AG04449 (cell line): ENCODE measurements at regions not wholly inside any gene's neighbourhood (a gene's known extent, or its start where the extent isn't known, plus 50 kb on each side); places are given as distances from the start of the nearest gene placed in this dataset.
A peak's percentile ranks its signal among the peaks of the same experiment; 100 is the strongest.

Source experiments
- CTCF ChIA-PET: fragments of 350-600 bp; formaldehyde crosslinking; extraction: SDS; loops from one replicate; lab custom pipeline; 2021; ENCODE audit warnings: antibody characterized with exemption; lab: Yijun Ruan, JAX
- POLR2A ChIA-PET: fragments of 400-600, 350-600 bp; formaldehyde crosslinking; extraction: SDS; loops from one replicate; lab custom pipeline; 2020; ENCODE audit warnings: antibody characterized with exemption, inconsistent platforms; lab: Yijun Ruan, JAX
- DNase-seq: peaks from one replicate; pipeline ENCODE4 v3.0.0-alpha.2; 2010; ENCODE audit warnings: low read depth, low spot score
- H3K4me3 ChIP-seq: 2 replicates; pipeline ENCODE4 v1.5.1; 2011; ENCODE audit warnings: low read depth, mild to moderate bottlenecking, control low read depth, low read length
- TF ChIP-seq, protein P1 (sequence below): IDR thresholded peaks from one replicate; pipeline ENCODE4 v1.5.1; 2011; ENCODE audit warnings: mild to moderate bottlenecking, moderate library complexity, low read length, control low read depth, inconsistent platforms; ENCODE audit not compliant: insufficient read depth; ENCODE audit errors: missing control alignments

DNA sequence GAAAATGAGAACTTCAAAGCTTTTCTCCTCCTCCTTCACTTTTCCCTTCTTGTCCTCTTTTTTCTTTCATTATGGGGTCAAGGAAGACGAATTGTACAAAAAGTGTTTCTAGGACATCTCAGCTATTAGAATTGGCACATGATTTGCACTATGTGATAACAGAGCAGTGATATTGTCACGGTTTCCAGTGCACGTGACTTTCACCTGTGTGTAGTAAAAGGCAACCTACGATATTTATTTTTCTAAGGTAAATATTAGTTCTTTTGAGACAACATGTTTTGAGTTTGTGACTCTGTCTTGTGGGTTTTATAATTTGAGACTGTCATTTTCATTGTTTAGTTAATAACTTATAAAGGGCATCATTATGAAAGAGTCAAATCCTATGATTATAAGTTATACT, 213.1 kb downstream of the PSAT1 start:
- H3K4me3 ChIP-seq = no peak overlapping the region
- CTCF ChIA-PET = no interaction called here
- DNase-seq = no peak
- TF ChIP-seq, protein P1, sequence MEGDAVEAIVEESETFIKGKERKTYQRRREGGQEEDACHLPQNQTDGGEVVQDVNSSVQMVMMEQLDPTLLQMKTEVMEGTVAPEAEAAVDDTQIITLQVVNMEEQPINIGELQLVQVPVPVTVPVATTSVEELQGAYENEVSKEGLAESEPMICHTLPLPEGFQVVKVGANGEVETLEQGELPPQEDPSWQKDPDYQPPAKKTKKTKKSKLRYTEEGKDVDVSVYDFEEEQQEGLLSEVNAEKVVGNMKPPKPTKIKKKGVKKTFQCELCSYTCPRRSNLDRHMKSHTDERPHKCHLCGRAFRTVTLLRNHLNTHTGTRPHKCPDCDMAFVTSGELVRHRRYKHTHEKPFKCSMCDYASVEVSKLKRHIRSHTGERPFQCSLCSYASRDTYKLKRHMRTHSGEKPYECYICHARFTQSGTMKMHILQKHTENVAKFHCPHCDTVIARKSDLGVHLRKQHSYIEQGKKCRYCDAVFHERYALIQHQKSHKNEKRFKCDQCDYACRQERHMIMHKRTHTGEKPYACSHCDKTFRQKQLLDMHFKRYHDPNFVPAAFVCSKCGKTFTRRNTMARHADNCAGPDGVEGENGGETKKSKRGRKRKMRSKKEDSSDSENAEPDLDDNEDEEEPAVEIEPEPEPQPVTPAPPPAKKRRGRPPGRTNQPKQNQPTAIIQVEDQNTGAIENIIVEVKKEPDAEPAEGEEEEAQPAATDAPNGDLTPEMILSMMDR = no peak
- POLR2A ChIA-PET = no interaction called here

DNA sequence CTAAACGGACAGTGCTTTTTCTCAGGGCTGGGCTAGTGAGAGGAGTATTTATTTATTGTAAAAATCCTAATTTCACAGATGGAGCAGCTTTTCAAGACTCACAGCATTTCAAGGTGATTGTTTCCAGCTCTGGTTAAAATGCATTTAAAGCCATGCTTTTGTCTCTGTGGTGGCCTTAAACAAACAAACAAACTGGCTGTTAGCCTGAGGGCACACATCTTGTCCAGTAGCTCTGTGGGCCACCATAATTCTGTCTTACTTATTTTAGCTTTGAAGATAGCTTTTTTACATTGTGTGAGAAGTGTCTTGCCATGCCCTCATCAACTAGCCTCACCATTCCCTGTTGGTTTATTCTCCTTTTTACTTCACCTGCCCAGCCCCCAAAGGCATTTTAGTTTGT, 218.2 kb downstream of the PSAT1 start:
- ChIA-PET POLR2A (no interaction called here), CTCF (no interaction called here)
- DNase-seq = no peak
- TF ChIP-seq, protein P1 = no peak
- no peak overlapping the region for H3K4me3 ChIP-seq

DNA sequence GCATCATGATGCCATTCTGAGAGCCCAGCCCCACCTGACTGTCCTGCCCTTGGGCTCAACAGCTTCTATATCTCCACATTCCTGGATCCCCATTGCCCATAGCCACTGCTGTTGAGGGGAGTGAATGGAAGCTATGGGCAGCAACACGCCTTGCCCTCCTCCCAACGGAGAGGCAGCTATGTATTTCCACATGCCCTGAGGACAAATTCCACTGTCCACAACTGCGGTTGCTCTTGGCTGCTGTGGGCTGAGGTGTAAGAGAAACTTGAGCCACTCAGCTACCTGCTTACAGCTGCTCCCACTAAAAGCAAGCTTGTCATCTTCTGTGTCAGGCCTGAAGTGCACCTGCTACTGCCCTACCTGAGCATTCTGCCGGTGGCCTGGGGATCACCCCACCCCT, 222.9 kb downstream of the PSAT1 start:
- POLR2A ChIA-PET = no interaction called here
- H3K4me3 ChIP-seq = no peak overlapping the region
- TF ChIP-seq, protein P1 = no peak
- CTCF ChIA-PET = no interaction called here
- DNase-seq = no peak

DNA sequence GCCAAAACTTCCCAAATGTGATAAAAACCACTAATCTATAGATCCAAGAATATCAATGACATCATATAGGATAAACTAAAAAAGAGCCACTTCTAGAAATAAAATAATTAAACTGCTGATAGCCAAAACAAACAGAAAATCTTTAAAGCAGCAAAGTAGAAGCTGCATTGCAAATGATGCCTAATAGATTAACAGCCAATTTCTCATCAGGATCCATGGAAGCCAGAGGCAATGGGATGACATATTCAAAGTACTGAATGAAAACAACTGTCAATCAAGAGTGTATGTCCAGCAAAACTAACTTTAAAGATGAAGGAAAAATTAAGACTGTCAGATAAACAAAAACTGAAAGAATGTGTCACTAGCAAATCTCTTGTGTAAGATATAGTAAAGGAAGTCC, 224.8 kb downstream of the PSAT1 start:
- POLR2A ChIA-PET = no interaction called here
- CTCF ChIA-PET = no interaction called here
- DNase-seq = no peak
- no peak overlapping the region for H3K4me3 ChIP-seq
- TF ChIP-seq, protein P1 = no peak

DNA sequence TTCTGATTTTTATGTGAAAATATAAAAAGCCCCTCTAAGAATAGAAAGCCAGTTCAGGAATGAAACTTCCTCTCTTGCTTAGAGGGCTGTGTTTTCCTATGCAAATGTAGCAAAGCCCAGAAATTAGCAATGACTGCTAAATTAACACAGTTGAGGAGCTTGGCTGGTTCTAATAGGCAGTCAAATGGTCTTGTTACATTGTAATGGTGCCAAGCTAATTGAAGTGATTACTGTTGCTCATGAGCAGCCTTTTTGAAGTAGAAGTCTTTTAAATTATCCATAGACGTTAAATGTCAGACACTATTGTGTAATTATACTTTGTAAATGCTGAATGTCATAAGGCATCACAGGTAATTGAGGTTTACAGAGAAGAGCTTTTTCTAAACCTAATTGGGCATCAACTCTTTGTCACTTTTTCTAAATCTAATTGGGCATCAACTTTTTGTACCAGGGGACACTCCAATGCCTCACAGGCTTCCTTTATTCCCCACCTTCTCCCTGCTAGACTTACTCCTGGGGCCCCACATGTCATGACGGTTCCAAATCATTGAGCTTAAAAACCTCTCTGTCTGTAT, 229.1 kb downstream of the PSAT1 start:
- no peak for DNase-seq
- TF ChIP-seq, protein P1 = no peak
- no peak overlapping the region for H3K4me3 ChIP-seq
- POLR2A ChIA-PET = no interaction called here
- CTCF ChIA-PET = interaction anchor here (0.8 kb wide), 1 partner anchor 35 kb away, joined by 4 read pairs; no protein-coding TSS in a partner anchor

DNA sequence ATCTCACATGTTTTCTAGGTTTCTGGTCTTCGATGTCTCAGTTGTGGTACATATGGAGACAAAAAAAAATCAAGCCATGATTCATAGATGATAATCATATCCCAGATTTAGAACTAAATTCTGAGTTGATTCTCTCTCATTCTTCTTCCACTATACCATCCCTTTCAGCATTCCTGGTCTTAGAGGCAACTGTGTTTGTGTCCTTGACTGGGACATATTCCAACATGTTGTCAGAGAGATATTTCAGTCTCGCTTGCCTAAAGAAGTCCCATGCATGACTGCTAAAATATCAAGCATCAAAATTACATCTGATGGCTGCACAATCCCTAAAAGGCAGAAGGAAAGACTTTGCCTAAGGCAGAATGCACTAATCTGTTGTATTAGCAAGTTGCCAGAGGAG, 236.6 kb downstream of the PSAT1 start:
- TF ChIP-seq, protein P1 = no peak
- DNase-seq = peak; percentile 16
- POLR2A ChIA-PET = no interaction called here
- no peak overlapping the region for H3K4me3 ChIP-seq
- CTCF ChIA-PET = no interaction called here
